Kidney tubule cell (primary cell): ENCODE measurements at regions not wholly inside any gene's neighbourhood (a gene's known extent, or its start where the extent isn't known, plus 50 kb on each side); places are given as distances from the start of the nearest gene placed in this dataset.
A peak's percentile ranks its signal among the peaks of the same experiment; 100 is the strongest.

Experiments
- DNase-seq: peaks from one replicate; pipeline ENCODE4 v3.0.0-alpha.2; 2018; ENCODE audit warnings: low spot score

- peak; percentile 80 for DNase-seq
Observed at GRCh38 chr4:169810325-169811323, 52.9 kb upstream of the HPF1 start.

DNA sequence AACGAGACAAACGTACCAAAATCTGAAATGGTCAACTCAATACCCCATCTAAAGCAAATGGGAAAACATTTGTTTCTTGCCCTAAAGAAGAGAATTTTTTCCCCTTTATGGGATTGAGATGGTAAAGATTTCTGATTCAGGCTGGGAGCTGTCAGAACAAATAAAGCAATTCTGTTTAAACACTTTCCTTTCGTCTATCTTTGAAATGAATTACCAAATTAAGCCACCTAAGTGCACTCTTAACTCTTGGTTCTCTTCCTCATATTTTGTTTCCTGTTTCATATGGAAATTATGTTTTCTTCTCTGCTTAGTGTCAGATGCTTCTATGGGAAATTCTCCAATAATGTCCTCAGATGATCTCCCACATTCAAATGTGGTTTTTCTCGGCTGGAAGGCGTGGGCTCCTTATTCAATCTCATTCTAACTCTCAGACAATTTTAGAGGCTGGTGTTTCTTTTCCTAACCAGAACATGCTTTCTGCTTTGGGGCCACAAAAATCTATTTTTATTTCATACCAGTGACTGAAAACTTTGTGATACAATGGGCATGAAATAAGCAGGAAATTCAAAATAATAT is 50.3 kb upstream of the HPF1 start:
- no peak for DNase-seq
